ENCODE measurements at regions not wholly inside any gene's neighbourhood (a gene's known extent, or its start where the extent isn't known, plus 50 kb on each side); places are given as distances from the start of the nearest gene placed in this dataset.

- DNase-seq (ENCODE audit: low read depth, low spot score): no peak
Measured at GRCh38 chr5:89005990-89006389, 123.0 kb upstream of the MEF2C start.

GRCh38 chr5:89004379-89004778, 121.4 kb upstream of the MEF2C start:
- no peak for DNase-seq (ENCODE audit: low read depth, low spot score)

GRCh38 chr5:89003563-89004036, 120.6 kb upstream of the MEF2C start:
- DNase-seq (ENCODE audit: low read depth, low spot score): no peak

- DNase-seq (ENCODE audit: low read depth, low spot score): no peak
Measured at GRCh38 chr5:88999853-89000252, 116.9 kb upstream of the MEF2C start.

- no peak for DNase-seq (ENCODE audit: low read depth, low spot score)
Measured at GRCh38 chr5:88997937-88998336, 115.0 kb upstream of the MEF2C start.

GRCh38 chr5:88984040-88984439, 101.1 kb upstream of the MEF2C start:
- DNase-seq (ENCODE audit: low read depth, low spot score): no peak

- DNase-seq (ENCODE audit: low read depth, low spot score): no peak
Measured at GRCh38 chr5:88979726-88980125, 96.7 kb upstream of the MEF2C start.

- DNase-seq (ENCODE audit: low read depth, low spot score): no peak
Measured at GRCh38 chr5:88979244-88979643, 96.3 kb upstream of the MEF2C start.

- DNase-seq (ENCODE audit: low read depth, low spot score): no peak
Measured at GRCh38 chr5:88976914-88977313, 93.9 kb upstream of the MEF2C start.

- DNase-seq (ENCODE audit: low read depth, low spot score): no peak
Measured at GRCh38 chr5:88967633-88968585, 84.9 kb upstream of the MEF2C start.

GRCh38 chr5:88964831-88965230, 81.8 kb upstream of the MEF2C start:
- no peak for DNase-seq (ENCODE audit: low read depth, low spot score)

- no peak for DNase-seq (ENCODE audit: low read depth, low spot score)
Measured at GRCh38 chr5:88957013-88957412, 74.0 kb upstream of the MEF2C start.

- no peak for DNase-seq (ENCODE audit: low read depth, low spot score)
Measured at GRCh38 chr5:88956416-88956815, 73.4 kb upstream of the MEF2C start.

- DNase-seq (ENCODE audit: low read depth, low spot score): no peak
Measured at GRCh38 chr5:88955403-88955802, 72.4 kb upstream of the MEF2C start.

- DNase-seq (ENCODE audit: low read depth, low spot score): no peak
Measured at GRCh38 chr5:88954511-88954910, 71.5 kb upstream of the MEF2C start.

- DNase-seq (ENCODE audit: low read depth, low spot score): no peak
Measured at GRCh38 chr5:88952996-88953643, 70.1 kb upstream of the MEF2C start.

GRCh38 chr5:88952344-88952743, 69.4 kb upstream of the MEF2C start:
- no peak for DNase-seq (ENCODE audit: low read depth, low spot score)

- no peak for DNase-seq (ENCODE audit: low read depth, low spot score)
Measured at GRCh38 chr5:88951457-88951856, 68.5 kb upstream of the MEF2C start.

GRCh38 chr5:88948746-88949600, 66.0 kb upstream of the MEF2C start:
- no peak for DNase-seq (ENCODE audit: low read depth, low spot score)

- no peak for DNase-seq (ENCODE audit: low read depth, low spot score)
Measured at GRCh38 chr5:88944751-88945531, 62.0 kb upstream of the MEF2C start.

GRCh38 chr5:88941581-88941980, 58.6 kb upstream of the MEF2C start:
- DNase-seq (ENCODE audit: low read depth, low spot score): no peak

Measured in pulmonary artery endothelial cell (primary cell).